Suprapubic skin (tissue), 4 donors: ENCODE measurements at regions not wholly inside any gene's neighbourhood (a gene's known extent, or its start where the extent isn't known, plus 50 kb on each side); places are given as distances from the start of the nearest gene placed in this dataset.

ENCODE experiments used
- DNase-seq, 2 donors: peaks; one replicate each; pipeline ENCODE4 v3.0.0-alpha.2; 2019; ENCODE audit warnings: low spot score in 2 of 2
- H3K27ac ChIP-seq: fragments of 200-600 bp; sonication (generic); one replicate; pipeline ENCODE4 v1.5.1; 2019
- H3K27me3 ChIP-seq: fragments of 200-600 bp; sonication (generic); one replicate; pipeline ENCODE4 v1.5.1; 2019
- H3K36me3 ChIP-seq: fragments of 200-600 bp; sonication (generic); one replicate; pipeline ENCODE4 v1.5.1; 2019
- H3K4me1 ChIP-seq: fragments of 200-600 bp; sonication (generic); one replicate; pipeline ENCODE4 v1.5.1; 2019
- H3K4me3 ChIP-seq: fragments of 200-600 bp; sonication (generic); one replicate; pipeline ENCODE4 v1.5.1; 2019; ENCODE audit warnings: mild to moderate bottlenecking
- H3K9me3 ChIP-seq: fragments of 200-600 bp; sonication (generic); one replicate; pipeline ENCODE4 v1.5.1; 2019
- EP300 ChIP-seq: sonication (generic); formaldehyde crosslinking; IDR thresholded peaks from one replicate; pipeline ENCODE4 v1.6.1; 2017; ENCODE audit warnings: antibody characterized with exemption
- POLR2A ChIP-seq, 2 donors: fragments of 450-650 bp; IDR thresholded peaks; one replicate each; pipeline ENCODE4 v1.6.1; 2017; ENCODE audit warnings: antibody characterized with exemption in 2 of 2, mild to moderate bottlenecking in 2 of 2, moderate library complexity in 2 of 2
- POLR2AphosphoS5 ChIP-seq, 3 donors: sonication (generic); formaldehyde crosslinking; IDR thresholded peaks; one replicate each; pipeline ENCODE4 v1.6.1; 2017; ENCODE audit warnings: antibody characterized with exemption in 3 of 3
- WGBS: methylation state at CpG from one replicate; pipeline ENCODE4 v1.1.5; 2018; 5-methylcytosine and 5-hydroxymethylcytosine counted together
- TF ChIP-seq, protein P1 (sequence below), 2 donors: fragments of 200-600 bp in 1 of 2; fragments of 450-650 bp in 1 of 2; sonication (generic) in 1 of 2; IDR thresholded peaks; one replicate each; pipeline ENCODE4 v1.5.1; 2016 to 2019; ENCODE audit warnings: antibody characterized with exemption in 2 of 2, mild to moderate bottlenecking in 1 of 2, moderate library complexity in 1 of 2

DNA sequence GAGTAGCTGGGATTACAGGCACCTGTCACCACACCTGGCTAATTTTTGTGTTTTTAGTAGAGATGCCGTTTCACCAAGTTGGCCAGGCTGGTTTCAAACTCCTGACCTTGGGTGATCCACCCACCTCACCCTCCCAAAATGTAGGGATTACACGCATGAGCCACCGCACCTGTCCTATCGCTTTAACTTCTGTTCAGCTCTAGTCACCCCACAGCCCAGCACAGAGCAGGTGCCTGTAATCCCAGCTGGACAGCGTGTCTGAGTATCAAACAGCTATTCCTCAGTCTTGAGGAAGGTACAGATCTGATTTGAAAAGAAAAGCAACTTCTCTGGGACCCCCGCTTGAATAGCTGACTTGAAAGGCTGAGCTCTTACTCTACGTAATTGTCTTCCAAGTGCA is 149.1 kb downstream of the CTTN start:
- DNase-seq, result no peak
- Histone ChIP-seq H3K27me3 (peaks cover 51% of the 10 kb centered on the region), H3K27ac (no peak overlapping the region), H3K4me3 (no peak overlapping the region), H3K9me3 (no peaks in the 10 kb centered on the region), H3K36me3 (no peaks in the 10 kb centered on the region), H3K4me1 (no peaks in the 10 kb centered on the region)
- 64% methylated on average over 7 of the region's 7 CpGs for WGBS
- TF ChIP-seq, protein P1, sequence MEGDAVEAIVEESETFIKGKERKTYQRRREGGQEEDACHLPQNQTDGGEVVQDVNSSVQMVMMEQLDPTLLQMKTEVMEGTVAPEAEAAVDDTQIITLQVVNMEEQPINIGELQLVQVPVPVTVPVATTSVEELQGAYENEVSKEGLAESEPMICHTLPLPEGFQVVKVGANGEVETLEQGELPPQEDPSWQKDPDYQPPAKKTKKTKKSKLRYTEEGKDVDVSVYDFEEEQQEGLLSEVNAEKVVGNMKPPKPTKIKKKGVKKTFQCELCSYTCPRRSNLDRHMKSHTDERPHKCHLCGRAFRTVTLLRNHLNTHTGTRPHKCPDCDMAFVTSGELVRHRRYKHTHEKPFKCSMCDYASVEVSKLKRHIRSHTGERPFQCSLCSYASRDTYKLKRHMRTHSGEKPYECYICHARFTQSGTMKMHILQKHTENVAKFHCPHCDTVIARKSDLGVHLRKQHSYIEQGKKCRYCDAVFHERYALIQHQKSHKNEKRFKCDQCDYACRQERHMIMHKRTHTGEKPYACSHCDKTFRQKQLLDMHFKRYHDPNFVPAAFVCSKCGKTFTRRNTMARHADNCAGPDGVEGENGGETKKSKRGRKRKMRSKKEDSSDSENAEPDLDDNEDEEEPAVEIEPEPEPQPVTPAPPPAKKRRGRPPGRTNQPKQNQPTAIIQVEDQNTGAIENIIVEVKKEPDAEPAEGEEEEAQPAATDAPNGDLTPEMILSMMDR (IDR thresholded peaks at IDR 0.05), result no peak
- TF ChIP-seq EP300 (no peak), POLR2AphosphoS5 (IDR thresholded peaks at IDR 0.05) (no peak), POLR2A (IDR thresholded peaks at IDR 0.05) (no peak)

DNA sequence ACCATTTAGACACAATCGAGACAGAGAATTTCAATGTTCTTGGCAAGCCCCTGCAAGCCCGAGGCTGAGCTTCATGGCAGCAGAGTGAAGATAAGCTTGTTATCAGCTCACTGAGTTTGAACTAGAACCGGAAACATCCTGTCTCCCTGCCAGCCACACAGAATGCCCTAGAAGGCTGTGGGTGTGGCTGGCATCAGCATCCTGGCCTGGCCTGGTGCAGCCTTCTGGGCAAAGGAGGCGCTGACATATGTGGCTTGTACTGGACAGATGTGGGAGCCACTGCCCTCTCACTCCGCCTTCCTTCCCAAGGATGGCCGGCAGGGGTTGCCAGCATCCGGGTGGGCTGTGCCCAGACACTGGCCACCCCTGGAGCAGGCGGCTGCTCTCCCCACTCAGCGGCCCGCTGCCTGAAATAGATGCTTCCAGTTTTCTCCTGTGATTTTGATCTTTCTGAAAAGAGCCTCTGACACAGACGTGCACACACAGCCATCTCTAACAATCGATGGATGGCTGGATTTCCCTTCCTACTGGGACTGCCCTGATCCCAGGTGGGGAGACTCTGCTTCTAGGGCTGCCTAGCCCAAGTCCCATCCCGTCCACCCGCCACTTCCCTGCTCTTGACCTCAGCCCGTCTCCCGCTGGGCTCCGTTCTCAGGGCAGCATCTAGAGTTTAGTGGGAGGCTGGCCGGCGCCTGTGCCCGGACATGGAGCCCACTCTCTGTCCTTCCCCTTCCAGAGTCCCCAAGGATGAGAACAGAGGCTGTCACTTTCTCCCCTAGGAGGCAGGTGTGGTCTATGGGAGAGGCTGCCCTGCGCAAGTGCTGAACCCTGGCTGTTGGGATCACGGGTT is 149.7 kb downstream of the CTTN start:
- Histone ChIP-seq H3K9me3 (no peaks in the 10 kb centered on the region), H3K36me3 (no peaks in the 10 kb centered on the region), H3K4me3 (no peak overlapping the region), H3K4me1 (no peaks in the 10 kb centered on the region), H3K27me3 (peaks cover 54% of the 10 kb centered on the region), H3K27ac (no peak overlapping the region)
- DNase-seq, result no peak
- WGBS, result 74% methylated on average over 19 of the region's 22 CpGs
- no peak for TF ChIP-seq POLR2AphosphoS5 (IDR thresholded peaks at IDR 0.05)
- TF ChIP-seq POLR2A (IDR thresholded peaks at IDR 0.05), result no peak
- no peak for TF ChIP-seq EP300
- TF ChIP-seq, protein P1 (IDR thresholded peaks at IDR 0.05), result no peak

DNA sequence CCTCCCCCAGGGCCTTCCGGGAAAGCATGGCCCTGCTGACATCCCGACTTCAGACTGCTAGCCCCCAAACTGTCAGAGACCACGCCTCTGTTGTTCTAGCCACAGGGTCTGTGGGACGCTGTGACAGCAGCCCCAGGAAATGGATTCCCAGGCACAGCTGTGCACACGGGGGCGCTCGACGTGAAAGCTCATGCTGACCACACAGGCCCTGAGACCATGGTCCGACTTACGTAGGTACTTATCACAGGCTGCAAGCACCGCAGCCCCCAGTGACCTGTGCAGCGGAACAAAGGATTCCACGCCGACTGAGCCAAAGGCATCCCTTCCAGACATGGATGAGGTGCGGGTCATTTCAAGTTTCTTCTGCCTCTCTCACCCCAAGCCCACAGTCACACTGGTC is 150.6 kb downstream of the CTTN start:
- TF ChIP-seq, protein P1 (IDR thresholded peaks at IDR 0.05), result no peak
- TF ChIP-seq POLR2A (IDR thresholded peaks at IDR 0.05) (no peak), POLR2AphosphoS5 (IDR thresholded peaks at IDR 0.05) (no peak), EP300 (no peak)
- Histone ChIP-seq H3K4me3 (no peak overlapping the region), H3K27me3 (peaks cover 54% of the 10 kb centered on the region), H3K36me3 (no peaks in the 10 kb centered on the region), H3K4me1 (no peaks in the 10 kb centered on the region), H3K27ac (no peak overlapping the region), H3K9me3 (no peaks in the 10 kb centered on the region)
- WGBS, result 94% methylated on average over 6 of the region's 15 CpGs
- no peak for DNase-seq

DNA sequence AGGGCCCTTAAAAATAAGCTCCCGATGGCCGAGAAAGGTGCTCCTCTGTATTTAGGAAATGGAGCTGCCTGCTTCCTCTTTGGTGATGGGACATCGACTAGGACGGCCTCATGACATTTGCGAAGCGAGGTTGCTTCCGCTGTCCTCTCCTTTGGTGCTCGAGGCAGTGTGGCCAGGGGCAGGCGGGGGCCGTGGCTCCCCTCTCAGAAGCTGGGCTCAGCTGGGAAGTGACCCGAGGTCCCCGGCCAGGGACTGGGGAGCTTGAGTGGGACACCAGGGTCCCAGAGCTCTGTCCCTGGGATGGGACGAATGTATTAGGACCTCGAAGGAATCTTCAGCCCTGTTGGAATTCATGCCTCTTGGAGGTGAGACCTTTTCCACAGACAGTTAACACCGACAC is 151.1 kb downstream of the CTTN start:
- no peaks in the 10 kb centered on the region for H3K4me1 ChIP-seq
- H3K27ac ChIP-seq, result no peak overlapping the region
- no peak for TF ChIP-seq POLR2AphosphoS5 (IDR thresholded peaks at IDR 0.05)
- TF ChIP-seq POLR2A (IDR thresholded peaks at IDR 0.05), result no peak
- TF ChIP-seq EP300, result no peak
- TF ChIP-seq, protein P1 (IDR thresholded peaks at IDR 0.05), result no peak
- H3K4me3 ChIP-seq, result no peak overlapping the region
- DNase-seq, result no peak
- no peaks in the 10 kb centered on the region for H3K36me3 ChIP-seq
- peaks cover 50% of the 10 kb centered on the region for H3K27me3 ChIP-seq
- H3K9me3 ChIP-seq, result no peaks in the 10 kb centered on the region
- 85% methylated on average over 15 of the region's 15 CpGs for WGBS

DNA sequence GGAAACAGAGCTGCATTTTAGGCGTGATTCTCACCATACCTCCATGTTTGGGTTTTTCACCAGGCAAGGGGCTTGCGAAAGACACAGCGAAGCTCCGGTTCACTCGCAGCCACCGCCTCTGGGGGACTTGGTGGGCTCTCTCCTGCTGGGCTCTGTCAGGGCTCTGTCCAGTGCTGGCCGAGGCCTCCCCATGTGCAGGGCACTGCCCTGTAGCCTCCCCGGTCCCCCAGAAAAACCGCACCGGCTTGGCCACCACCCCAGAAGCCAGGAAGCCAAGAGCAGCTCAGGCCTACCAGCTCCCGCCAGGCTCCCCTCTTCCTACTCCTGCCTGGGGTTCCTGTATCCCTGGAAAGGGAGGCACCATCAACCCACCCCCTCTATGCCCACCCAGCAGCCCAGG is 151.5 kb downstream of the CTTN start:
- TF ChIP-seq POLR2AphosphoS5 (IDR thresholded peaks at IDR 0.05) (no peak), POLR2A (IDR thresholded peaks at IDR 0.05) (no peak), EP300 (no peak)
- TF ChIP-seq, protein P1 (IDR thresholded peaks at IDR 0.05), result no peak
- no peaks in the 10 kb centered on the region for H3K4me1 ChIP-seq
- peaks cover 45% of the 10 kb centered on the region for H3K27me3 ChIP-seq
- WGBS, result 97% methylated on average over 7 of the region's 11 CpGs
- H3K36me3 ChIP-seq, result no peaks in the 10 kb centered on the region
- H3K9me3 ChIP-seq, result no peaks in the 10 kb centered on the region
- H3K4me3 ChIP-seq, result no peak overlapping the region
- no peak overlapping the region for H3K27ac ChIP-seq
- no peak for DNase-seq
